ENCODE measurements at regions not wholly inside any gene's neighbourhood (a gene's known extent, or its start where the extent isn't known, plus 50 kb on each side); places are given as distances from the start of the nearest gene placed in this dataset.

GRCh38 chr4:29708473-29708872 is 1011.7 kb upstream of the PCDH7 start:
- no peaks in the 10 kb centered on the region for H3K9me3 ChIP-seq (ENCODE audit: control insufficient read depth, insufficient read depth, low read depth, low read length)
- no peak overlapping the region for H3K27ac ChIP-seq (ENCODE audit: extremely low read depth, low read depth, low read length)
- TF ChIP-seq ZNF146 (tag by site-specific recombination; IDR thresholded peaks at IDR 0.05), result no peak
- no peak for TF ChIP-seq ZNF248 (tag by site-specific recombination; IDR thresholded peaks at IDR 0.05)
- TF ChIP-seq ZNF416 (tag by site-specific recombination; IDR thresholded peaks at IDR 0.05), result no peak
- no peak for TF ChIP-seq BCL11A (tag by site-specific recombination; IDR thresholded peaks at IDR 0.05; ENCODE audit: low read depth)
- POLR2A ChIA-PET, result no interaction called here
- H3K4me3 ChIP-seq (ENCODE audit: low read depth, low read length), result no peak overlapping the region
- H3K36me3 ChIP-seq (ENCODE audit: control insufficient read depth in 2 of 2, insufficient read depth in 1 of 2, low read length in 2 of 2), result no peaks in the 10 kb centered on the region
- CTCF ChIA-PET, result no interaction called here
- H3K4me1 ChIP-seq (ENCODE audit: control insufficient read depth, insufficient read depth, low read length), result no peaks in the 10 kb centered on the region

- POLR2A ChIA-PET, result no interaction called here
- no peak for TF ChIP-seq ZBTB48 (tag by site-specific recombination; IDR thresholded peaks at IDR 0.05)
- TF ChIP-seq ZNF585B (tag by site-specific recombination; IDR thresholded peaks at IDR 0.05), result no peak
- no peak for TF ChIP-seq RBAK (tag by site-specific recombination; IDR thresholded peaks at IDR 0.05)
- no peak for TF ChIP-seq ZNF335 (tag by site-specific recombination; conservative IDR thresholded peaks at IDR 0.05)
- CTCF ChIA-PET, result no interaction called here
- no peaks in the 10 kb centered on the region for H3K9me3 ChIP-seq (ENCODE audit: control insufficient read depth, insufficient read depth, low read depth, low read length)
- H3K36me3 ChIP-seq (ENCODE audit: control insufficient read depth in 2 of 2, insufficient read depth in 1 of 2, low read length in 2 of 2), result no peaks in the 10 kb centered on the region
- no peak overlapping the region for H3K4me3 ChIP-seq (ENCODE audit: low read depth, low read length)
- no peaks in the 10 kb centered on the region for H3K4me1 ChIP-seq (ENCODE audit: control insufficient read depth, insufficient read depth, low read length)
- H3K27ac ChIP-seq (ENCODE audit: extremely low read depth, low read depth, low read length), result no peak overlapping the region
These were observed 1009.6 kb upstream of the PCDH7 start for GRCh38 chr4:29710519-29710918.

DNA sequence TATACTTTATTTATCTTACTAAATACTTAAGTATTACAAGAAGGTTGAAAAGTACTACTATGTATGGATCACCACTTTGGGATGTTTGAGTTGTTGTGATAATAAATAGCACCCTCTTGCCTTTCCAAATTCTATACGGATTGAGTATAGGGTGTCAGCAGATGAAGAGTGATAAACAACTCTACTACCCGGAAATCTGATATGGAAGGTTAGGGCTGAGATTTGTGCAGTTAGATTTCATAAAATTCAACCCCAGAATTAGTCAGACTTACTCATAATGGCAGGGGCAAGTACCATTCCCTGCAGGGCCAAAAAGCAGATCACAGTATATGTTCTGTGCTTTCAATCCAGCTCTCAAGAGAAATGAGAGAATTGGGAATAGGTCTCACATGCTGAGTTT is 1008.9 kb upstream of the PCDH7 start:
- ChIA-PET POLR2A (no interaction called here), CTCF (no interaction called here)
- Histone ChIP-seq H3K4me3 (ENCODE audit: low read depth, low read length) (no peak overlapping the region), H3K36me3 (ENCODE audit: control insufficient read depth in 2 of 2, insufficient read depth in 1 of 2, low read length in 2 of 2) (no peaks in the 10 kb centered on the region), H3K9me3 (ENCODE audit: control insufficient read depth, insufficient read depth, low read depth, low read length) (no peaks in the 10 kb centered on the region), H3K27ac (ENCODE audit: extremely low read depth, low read depth, low read length) (no peak overlapping the region), H3K4me1 (ENCODE audit: control insufficient read depth, insufficient read depth, low read length) (no peaks in the 10 kb centered on the region)
- TF ChIP-seq ZBTB7A (tag by site-specific recombination; IDR thresholded peaks at IDR 0.05; ENCODE audit: low read depth) (no peak), ZNF302 (tag by site-specific recombination; IDR thresholded peaks at IDR 0.05; ENCODE audit: low read depth) (no peak), ZFP37 (tag by site-specific recombination; IDR thresholded peaks at IDR 0.05) (no peak), SP2 (tag by site-specific recombination; IDR thresholded peaks at IDR 0.05) (no peak)
- TF ChIP-seq, protein P1, sequence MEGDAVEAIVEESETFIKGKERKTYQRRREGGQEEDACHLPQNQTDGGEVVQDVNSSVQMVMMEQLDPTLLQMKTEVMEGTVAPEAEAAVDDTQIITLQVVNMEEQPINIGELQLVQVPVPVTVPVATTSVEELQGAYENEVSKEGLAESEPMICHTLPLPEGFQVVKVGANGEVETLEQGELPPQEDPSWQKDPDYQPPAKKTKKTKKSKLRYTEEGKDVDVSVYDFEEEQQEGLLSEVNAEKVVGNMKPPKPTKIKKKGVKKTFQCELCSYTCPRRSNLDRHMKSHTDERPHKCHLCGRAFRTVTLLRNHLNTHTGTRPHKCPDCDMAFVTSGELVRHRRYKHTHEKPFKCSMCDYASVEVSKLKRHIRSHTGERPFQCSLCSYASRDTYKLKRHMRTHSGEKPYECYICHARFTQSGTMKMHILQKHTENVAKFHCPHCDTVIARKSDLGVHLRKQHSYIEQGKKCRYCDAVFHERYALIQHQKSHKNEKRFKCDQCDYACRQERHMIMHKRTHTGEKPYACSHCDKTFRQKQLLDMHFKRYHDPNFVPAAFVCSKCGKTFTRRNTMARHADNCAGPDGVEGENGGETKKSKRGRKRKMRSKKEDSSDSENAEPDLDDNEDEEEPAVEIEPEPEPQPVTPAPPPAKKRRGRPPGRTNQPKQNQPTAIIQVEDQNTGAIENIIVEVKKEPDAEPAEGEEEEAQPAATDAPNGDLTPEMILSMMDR (tag by site-specific recombination; IDR thresholded peaks at IDR 0.05), result no peak
- TF ChIP-seq, protein P2, sequence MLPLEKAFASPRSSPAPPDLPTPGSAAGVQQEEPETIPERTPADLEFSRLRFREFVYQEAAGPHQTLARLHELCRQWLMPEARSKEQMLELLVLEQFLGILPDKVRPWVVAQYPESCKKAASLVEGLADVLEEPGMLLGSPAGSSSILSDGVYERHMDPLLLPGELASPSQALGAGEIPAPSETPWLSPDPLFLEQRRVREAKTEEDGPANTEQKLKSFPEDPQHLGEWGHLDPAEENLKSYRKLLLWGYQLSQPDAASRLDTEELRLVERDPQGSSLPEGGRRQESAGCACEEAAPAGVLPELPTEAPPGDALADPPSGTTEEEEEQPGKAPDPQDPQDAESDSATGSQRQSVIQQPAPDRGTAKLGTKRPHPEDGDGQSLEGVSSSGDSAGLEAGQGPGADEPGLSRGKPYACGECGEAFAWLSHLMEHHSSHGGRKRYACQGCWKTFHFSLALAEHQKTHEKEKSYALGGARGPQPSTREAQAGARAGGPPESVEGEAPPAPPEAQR (tag by site-specific recombination; IDR thresholded peaks at IDR 0.05), result no peak

- no peaks in the 10 kb centered on the region for H3K4me1 ChIP-seq (ENCODE audit: control insufficient read depth, insufficient read depth, low read length)
- H3K27ac ChIP-seq (ENCODE audit: extremely low read depth, low read depth, low read length), result no peak overlapping the region
- CTCF ChIA-PET, result no interaction called here
- no peaks in the 10 kb centered on the region for H3K9me3 ChIP-seq (ENCODE audit: control insufficient read depth, insufficient read depth, low read depth, low read length)
- H3K36me3 ChIP-seq (ENCODE audit: control insufficient read depth in 2 of 2, insufficient read depth in 1 of 2, low read length in 2 of 2), result no peaks in the 10 kb centered on the region
- POLR2A ChIA-PET, result no interaction called here
- H3K4me3 ChIP-seq (ENCODE audit: low read depth, low read length), result no peak overlapping the region
- TF ChIP-seq, protein P2 (tag by site-specific recombination; IDR thresholded peaks at IDR 0.05), result no peak
- TF ChIP-seq ZNF248 (tag by site-specific recombination; IDR thresholded peaks at IDR 0.05), result no peak
- TF ChIP-seq PBX3 (CRISPR knock-in tag; IDR thresholded peaks at IDR 0.05), result no peak
- no peak for TF ChIP-seq ZBTB21 (tag by site-specific recombination; IDR thresholded peaks at IDR 0.05)
- TF ChIP-seq ZBTB8A (tag by site-specific recombination; IDR thresholded peaks at IDR 0.05), result no peak
- no peak for TF ChIP-seq ZNF510 (tag by site-specific recombination; IDR thresholded peaks at IDR 0.05; ENCODE audit: insufficient replicate concordance)
- TF ChIP-seq REST (tag by site-specific recombination; IDR thresholded peaks at IDR 0.05), result no peak
These were observed 1002.7 kb upstream of the PCDH7 start for GRCh38 chr4:29717287-29718057.
